HEK293 (cell line): ENCODE measurements at regions not wholly inside any gene's neighbourhood (a gene's known extent, or its start where the extent isn't known, plus 50 kb on each side); places are given as distances from the start of the nearest gene placed in this dataset.

Source experiments
- ATF2 ChIP-seq: fragments of 450-650 bp; formaldehyde crosslinking; IDR thresholded peaks from 2 replicates; pipeline ENCODE4 v1.5.1; 2016; ENCODE audit warnings: missing biosample characterization, missing genetic modification characterization, low read depth
- BCL11A ChIP-seq: fragments of 450-650 bp; formaldehyde crosslinking; IDR thresholded peaks from 2 replicates; pipeline ENCODE4 v1.5.1; 2016; ENCODE audit warnings: low read depth, missing biosample characterization, missing genetic modification characterization
- CTCF ChIP-seq: fragments of 450-650 bp; formaldehyde crosslinking; IDR thresholded peaks from 2 replicates; pipeline ENCODE4 v1.5.1; 2016; ENCODE audit warnings: missing biosample characterization, missing genetic modification characterization
- FEZF1 ChIP-seq: fragments of 450-650 bp; formaldehyde crosslinking; IDR thresholded peaks from 2 replicates; pipeline ENCODE4 v1.5.1; 2016; ENCODE audit warnings: missing biosample characterization, missing genetic modification characterization
- PRDM4 ChIP-seq: fragments of 450-650 bp; formaldehyde crosslinking; IDR thresholded peaks from 2 replicates; pipeline ENCODE4 v1.5.1; 2017; ENCODE audit warnings: missing biosample characterization, missing genetic modification characterization
- REST ChIP-seq: fragments of 450-650 bp; formaldehyde crosslinking; IDR thresholded peaks from 2 replicates; pipeline ENCODE4 v1.5.1; 2016; ENCODE audit warnings: missing biosample characterization, missing genetic modification characterization
- ZBTB21 ChIP-seq: fragments of 450-650 bp; formaldehyde crosslinking; IDR thresholded peaks from 2 replicates; pipeline ENCODE4 v1.5.1; 2017; ENCODE audit warnings: missing biosample characterization, missing genetic modification characterization
- ZBTB49 ChIP-seq: fragments of 450-650 bp; formaldehyde crosslinking; IDR thresholded peaks from 2 replicates; pipeline ENCODE4 v1.5.1; 2016; ENCODE audit warnings: missing biosample characterization, missing genetic modification characterization, low read depth
- ZNF23 ChIP-seq: fragments of 450-650 bp; formaldehyde crosslinking; IDR thresholded peaks from 2 replicates; pipeline ENCODE4 v1.5.1; 2016; ENCODE audit warnings: missing biosample characterization, missing genetic modification characterization, borderline replicate concordance
- ZNF366 ChIP-seq: fragments of 450-650 bp; formaldehyde crosslinking; conservative IDR thresholded peaks from 2 replicates; pipeline ENCODE4 v1.5.1; 2016; ENCODE audit warnings: missing biosample characterization, missing genetic modification characterization
- ZNF624 ChIP-seq: fragments of 450-650 bp; formaldehyde crosslinking; IDR thresholded peaks from 2 replicates; pipeline ENCODE4 v1.5.1; 2017; ENCODE audit warnings: missing biosample characterization, missing genetic modification characterization

- TF ChIP-seq CTCF (tag by site-specific recombination) (no peak), ZNF366 (no peak), FEZF1 (tag by site-specific recombination) (no peak), PRDM4 (tag by site-specific recombination) (no peak), BCL11A (tag by site-specific recombination) (no peak), ZBTB21 (tag by site-specific recombination) (no peak), ZNF624 (tag by site-specific recombination) (no peak), ZNF23 (tag by site-specific recombination) (no peak), ATF2 (tag by site-specific recombination) (no peak), REST (tag by site-specific recombination) (no peak), ZBTB49 (tag by site-specific recombination) (no peak)
These were observed 54.1 kb upstream of the GRIP2 start for GRCh38 chr3:14594234-14594633.
